GM06990 (cell line): ENCODE measurements at regions not wholly inside any gene's neighbourhood (a gene's known extent, or its start where the extent isn't known, plus 50 kb on each side); places are given as distances from the start of the nearest gene placed in this dataset.
"Not testable (repeated sequence)": the region's sequence is repeated elsewhere in the genome, so short reads cannot be mapped to it uniquely, and the experiment has no call there.

Source experiments
- DNase-seq: peaks from one replicate; pipeline ENCODE4 v3.0.0-alpha.2; 2011; ENCODE audit not compliant: insufficient read length; ENCODE audit errors: extremely low read depth
- H3K27me3 ChIP-seq: replicated peaks from 2 replicates; pipeline ENCODE4 v1.6.0; 2011; ENCODE audit warnings: low read length; ENCODE audit not compliant: control insufficient read depth, insufficient read depth
- H3K36me3 ChIP-seq: 2 replicates; pipeline ENCODE4 v1.5.1; 2011; ENCODE audit warnings: low read length; ENCODE audit not compliant: control insufficient read depth, insufficient read depth
- H3K4me3 ChIP-seq: replicated peaks from 2 replicates; pipeline ENCODE4 v1.5.1; 2011; ENCODE audit warnings: low read depth, mild to moderate bottlenecking, control low read depth, low read length
- CTCF ChIP-seq: IDR thresholded peaks from 2 replicates; pipeline ENCODE4 v1.5.1; 2011; ENCODE audit warnings: low read length, control low read depth, mild to moderate bottlenecking, inconsistent platforms; ENCODE audit not compliant: insufficient read depth, poor library complexity, severe bottlenecking

- not testable (repeated sequence) for H3K4me3 ChIP-seq, H3K36me3 ChIP-seq, H3K27me3 ChIP-seq, DNase-seq
Measured at GRCh38 chr9:85847782-85848181, 93.2 kb upstream of the NAA35 start.

- Histone ChIP-seq H3K27me3 (no peaks in the 10 kb centered on the region), H3K36me3 (no peaks in the 10 kb centered on the region), H3K4me3 (no peak overlapping the region)
- TF ChIP-seq CTCF: no peak
- no peak for DNase-seq
Measured at GRCh38 chr9:85858056-85858750, 82.7 kb upstream of the NAA35 start.

- DNase-seq: no peak
- H3K4me3 ChIP-seq: no peak overlapping the region
- no peaks in the 10 kb centered on the region for H3K27me3 ChIP-seq
- H3K36me3 ChIP-seq: no peaks in the 10 kb centered on the region
- TF ChIP-seq CTCF: no peak
Measured at GRCh38 chr9:85859765-85860164, 81.2 kb upstream of the NAA35 start.

DNA sequence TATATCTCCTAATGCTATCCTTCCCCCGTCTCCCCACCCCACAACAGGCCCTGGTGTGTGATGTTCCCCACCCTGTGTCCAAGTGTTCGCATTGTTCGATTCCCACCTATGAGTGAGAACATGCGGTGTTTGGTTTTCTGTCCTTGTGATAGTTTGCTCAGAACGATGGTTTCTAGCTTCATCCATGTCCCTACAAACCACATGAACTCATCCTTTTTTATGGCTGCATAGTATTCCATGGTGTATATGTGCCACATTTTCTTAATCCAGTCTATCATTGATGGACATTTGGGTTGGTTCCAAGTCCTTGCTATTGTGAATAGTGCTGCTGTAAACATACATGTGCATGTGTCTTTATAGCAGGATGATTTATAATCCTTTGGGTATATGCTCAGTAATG is 79.1 kb upstream of the NAA35 start:
- H3K4me3 ChIP-seq, H3K36me3 ChIP-seq, DNase-seq, H3K27me3 ChIP-seq: not testable (repeated sequence)

DNA sequence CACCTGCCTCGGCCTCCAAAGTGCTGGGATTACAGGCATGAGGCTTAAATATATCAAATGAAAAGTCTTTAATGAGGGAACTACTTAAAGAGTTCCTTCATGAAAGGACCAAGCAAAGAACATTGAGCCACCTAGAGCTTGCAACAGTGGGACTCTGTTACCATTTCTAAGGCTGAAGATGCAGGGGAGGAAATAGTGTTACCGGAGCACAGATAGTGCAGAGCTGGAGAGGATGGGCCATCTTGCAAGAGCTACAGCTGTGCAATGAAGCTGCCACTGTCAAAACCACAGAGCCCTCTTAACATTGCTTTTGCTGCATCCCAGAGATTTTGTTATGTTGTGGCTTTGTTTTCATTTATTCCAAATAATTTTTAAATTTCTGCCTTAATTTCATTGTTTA is 77.1 kb upstream of the NAA35 start:
- H3K27me3 ChIP-seq: no peaks in the 10 kb centered on the region
- H3K4me3 ChIP-seq: no peak overlapping the region
- no peaks in the 10 kb centered on the region for H3K36me3 ChIP-seq
- no peak for TF ChIP-seq CTCF
- no peak for DNase-seq

DNA sequence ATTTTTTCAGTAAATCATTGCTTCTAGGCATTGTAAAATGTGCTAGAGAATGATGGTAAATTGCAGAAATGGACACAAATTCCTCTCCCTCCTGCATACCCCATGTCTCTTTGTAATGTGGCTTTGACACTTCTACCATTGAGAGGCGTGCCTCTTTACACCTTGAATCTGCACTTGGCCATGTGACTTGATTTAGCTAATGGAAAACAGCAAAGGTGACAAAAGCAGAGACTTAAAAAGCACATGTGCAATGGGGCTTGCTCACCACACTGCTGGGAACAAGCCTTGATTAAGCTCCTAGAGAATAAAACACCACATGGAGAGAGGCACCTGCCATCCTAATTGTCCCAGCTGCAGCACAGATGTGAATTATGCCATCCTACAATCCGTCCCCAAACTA is 69.9 kb upstream of the NAA35 start:
- no peaks in the 10 kb centered on the region for H3K36me3 ChIP-seq
- no peak for DNase-seq
- no peaks in the 10 kb centered on the region for H3K27me3 ChIP-seq
- TF ChIP-seq CTCF: no peak
- H3K4me3 ChIP-seq: no peak overlapping the region

DNA sequence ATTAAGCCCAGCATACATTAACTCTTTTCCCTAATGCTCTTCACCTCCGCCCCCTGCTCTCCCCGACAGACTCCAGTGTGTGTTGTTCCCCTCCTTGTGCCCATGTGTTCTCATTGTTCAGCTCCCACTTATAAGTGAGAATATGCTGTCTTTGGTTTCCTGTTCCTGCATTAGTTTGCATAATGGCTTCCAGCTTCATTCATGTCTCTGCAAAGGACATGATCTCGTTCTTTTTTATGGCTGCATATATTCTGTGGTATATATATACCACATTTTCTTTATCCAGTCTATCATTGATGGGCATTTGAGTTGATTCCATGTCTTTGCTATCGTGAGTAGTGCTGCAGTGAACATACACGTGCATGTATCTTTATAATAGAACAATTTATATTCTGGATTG is 69.3 kb upstream of the NAA35 start:
- H3K36me3 ChIP-seq, H3K4me3 ChIP-seq, DNase-seq, H3K27me3 ChIP-seq: not testable (repeated sequence)
